Right lobe of liver (tissue), 4 donors: ENCODE measurements at regions not wholly inside any gene's neighbourhood (a gene's known extent, or its start where the extent isn't known, plus 50 kb on each side); places are given as distances from the start of the nearest gene placed in this dataset.

Experiments
- POLR2A ChIP-seq: fragments of 450-650 bp; IDR thresholded peaks from one replicate; pipeline ENCODE4 v1.6.1; 2017; ENCODE audit warnings: antibody characterized with exemption, mild to moderate bottlenecking
- TF ChIP-seq, protein P1 (sequence below), 4 donors: fragments of 200-600 bp in 3 of 4; fragments of 450-650 bp in 1 of 4; IDR thresholded peaks; one replicate each; pipeline versions ENCODE4 v1.5.1 to v1.8.0; 2016 to 2022; ENCODE audit warnings: antibody characterized with exemption in 4 of 4, mild to moderate bottlenecking in 2 of 4
- donor health status: DM: no; HTN: no; CAD: no.
- donor health status: DM: no; HTN: no; CAD: no.
- donor health status: DM: no; HTN: yes; CAD: no.

DNA sequence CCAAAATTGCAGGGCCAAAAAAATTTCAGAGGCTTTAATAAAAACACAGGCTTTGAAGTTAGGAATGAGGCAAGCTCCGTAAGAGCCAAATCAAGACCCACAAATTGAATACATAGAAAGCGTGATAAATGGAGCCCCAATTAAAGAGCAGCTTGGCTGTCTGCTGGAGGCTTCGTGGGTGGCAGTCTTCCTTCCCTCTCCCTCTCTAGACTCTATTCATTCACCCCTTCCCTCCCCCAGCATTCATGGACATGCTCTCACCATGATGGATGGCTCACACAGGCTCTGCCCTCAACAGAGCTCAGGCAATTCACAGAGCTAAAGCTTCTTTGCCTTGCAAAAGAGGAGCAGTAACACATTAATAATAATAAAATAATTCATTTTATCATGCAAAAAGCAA lies 214.1 kb downstream of the HERPUD2 start:
- TF ChIP-seq, protein P1, sequence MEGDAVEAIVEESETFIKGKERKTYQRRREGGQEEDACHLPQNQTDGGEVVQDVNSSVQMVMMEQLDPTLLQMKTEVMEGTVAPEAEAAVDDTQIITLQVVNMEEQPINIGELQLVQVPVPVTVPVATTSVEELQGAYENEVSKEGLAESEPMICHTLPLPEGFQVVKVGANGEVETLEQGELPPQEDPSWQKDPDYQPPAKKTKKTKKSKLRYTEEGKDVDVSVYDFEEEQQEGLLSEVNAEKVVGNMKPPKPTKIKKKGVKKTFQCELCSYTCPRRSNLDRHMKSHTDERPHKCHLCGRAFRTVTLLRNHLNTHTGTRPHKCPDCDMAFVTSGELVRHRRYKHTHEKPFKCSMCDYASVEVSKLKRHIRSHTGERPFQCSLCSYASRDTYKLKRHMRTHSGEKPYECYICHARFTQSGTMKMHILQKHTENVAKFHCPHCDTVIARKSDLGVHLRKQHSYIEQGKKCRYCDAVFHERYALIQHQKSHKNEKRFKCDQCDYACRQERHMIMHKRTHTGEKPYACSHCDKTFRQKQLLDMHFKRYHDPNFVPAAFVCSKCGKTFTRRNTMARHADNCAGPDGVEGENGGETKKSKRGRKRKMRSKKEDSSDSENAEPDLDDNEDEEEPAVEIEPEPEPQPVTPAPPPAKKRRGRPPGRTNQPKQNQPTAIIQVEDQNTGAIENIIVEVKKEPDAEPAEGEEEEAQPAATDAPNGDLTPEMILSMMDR (IDR thresholded peaks at IDR 0.05): no peak
- no peak for TF ChIP-seq POLR2A
